Spleen (tissue), 11 donors: ENCODE measurements at regions not wholly inside any gene's neighbourhood (a gene's known extent, or its start where the extent isn't known, plus 50 kb on each side); places are given as distances from the start of the nearest gene placed in this dataset.

ENCODE experiments used
- DNase-seq: peaks from one replicate; pipeline ENCODE4 v3.0.0-alpha.2; 2020
- H3K27ac ChIP-seq, 8 donors: fragments of 200-600 bp; sonication (generic) in 7 of 8; 1 replicate in 4 of 8; 2 replicates in 4 of 8; pipeline versions ENCODE4 v1.5.0 to v1.8.0; 2016 to 2021; ENCODE audit warnings: inconsistent platforms in 4 of 8, mild to moderate bottlenecking in 4 of 8, moderate library complexity in 1 of 8
- H3K27me3 ChIP-seq, 7 donors: fragments of 200-600 bp; sonication (generic) in 6 of 7; replicated peaks in 1 of 7; 1 replicate in 4 of 7; 2 replicates in 3 of 7; pipeline versions ENCODE4 v1.5.0 to v1.8.0; 2016 to 2021; ENCODE audit warnings: inconsistent platforms in 3 of 7, mild to moderate bottlenecking in 1 of 7
- H3K36me3 ChIP-seq, 6 donors: fragments of 200-600 bp; sonication (generic) in 5 of 6; 1 replicate in 4 of 6; 2 replicates in 2 of 6; pipeline versions ENCODE4 v1.5.0 to v1.8.0; 2016 to 2021; ENCODE audit warnings: inconsistent platforms in 2 of 6
- H3K4me1 ChIP-seq, 6 donors: fragments of 200-600 bp; sonication (generic) in 5 of 6; 1 replicate in 3 of 6; 2 replicates in 3 of 6; pipeline versions ENCODE4 v1.5.0 to v1.8.0; 2016 to 2021; ENCODE audit warnings: inconsistent platforms in 3 of 6
- H3K4me3 ChIP-seq, 8 donors: fragments of 200-600 bp; sonication (generic) in 7 of 8; 1 replicate in 4 of 8; 2 replicates in 4 of 8; pipeline versions ENCODE4 v1.5.0 to v1.8.0; 2016 to 2021; ENCODE audit warnings: inconsistent platforms in 4 of 8, mild to moderate bottlenecking in 4 of 8, moderate library complexity in 2 of 8
- H3K9me3 ChIP-seq, 8 donors: fragments of 200-600 bp; sonication (generic) in 7 of 8; 1 replicate in 4 of 8; 2 replicates in 4 of 8; pipeline versions ENCODE4 v1.5.0 to v1.8.0; 2016 to 2021; ENCODE audit warnings: inconsistent platforms in 4 of 8
- CTCF ChIP-seq, 11 experiments: fragments of 200-600 bp in 7 of 11; fragments of 450-650 bp in 4 of 11; sonication (generic) in 4 of 11; IDR thresholded peaks in 8 of 11; conservative IDR thresholded peaks in 3 of 11; 1 replicate in 7 of 11; 2 replicates in 4 of 11; pipeline versions ENCODE4 v1.4.0 to v1.8.0; 2016 to 2021; ENCODE audit warnings: antibody characterized with exemption in 11 of 11, inconsistent platforms in 4 of 11, mild to moderate bottlenecking in 1 of 11
- POLR2A ChIP-seq, 3 donors: fragments of 450-650 bp; IDR thresholded peaks; one replicate each; pipeline ENCODE4 v1.5.1; 2017; ENCODE audit warnings: antibody characterized with exemption in 3 of 3, mild to moderate bottlenecking in 1 of 3
- POLR2AphosphoS5 ChIP-seq, 3 donors: sonication (generic); formaldehyde crosslinking; IDR thresholded peaks; one replicate each; pipeline ENCODE4 v1.5.1; 2017; ENCODE audit warnings: antibody characterized with exemption in 3 of 3
- WGBS, 5 donors: extraction: QIAGEN DNeasy Blood & Tissue Kit in 3 of 5; methylation state at CpG; one replicate each; pipeline versions ENCODE4 v1.1.5 to v1.1.7; 2013 to 2018; 5-methylcytosine and 5-hydroxymethylcytosine counted together
- intact Hi-C: fragments of 100-400 bp; cut with DNase I; formaldehyde crosslinking; loops from one replicate; pipeline ENCODE4 v1.15.0; 2023; ENCODE audit warnings: low total_unique reads
- donor health status: healthy with polysubstance abuse.
- donor health status: DM: no; HTN: no; CAD: no; lungs with moderate emphysema.
- donor health status: DM: no; HTN: no; CAD: no.
- donor health status: Bipolar disorder and iron deficiency.
- donor health status: healthy.
- donor health status: DM: no; HTN: no; CAD: no.
- donor health status: DM: yes; HTN: yes; CAD: no.

DNA sequence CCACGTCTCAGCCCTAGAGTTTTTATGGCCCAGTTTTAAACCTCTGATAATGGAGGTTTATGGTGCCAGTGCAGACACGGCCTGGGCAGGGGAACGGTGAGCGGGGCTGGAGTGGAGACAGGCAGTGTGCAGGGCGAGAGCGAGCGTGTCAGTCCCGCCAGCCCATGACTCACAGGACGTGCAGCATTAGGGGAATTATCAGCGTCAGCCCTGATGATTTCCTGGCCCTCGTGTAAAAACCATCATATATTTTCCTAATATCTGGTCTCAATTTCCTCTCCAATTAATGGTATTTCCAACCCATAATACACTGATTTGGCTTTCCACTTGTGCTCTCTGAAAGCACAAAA is 104.6 kb upstream of the VSTM2B start:
- H3K9me3 ChIP-seq, result peaks cover 0 to 7% (median 0%) of the 10 kb centered on the region in 8 donors
- no peak overlapping the region for H3K27ac ChIP-seq
- H3K4me3 ChIP-seq, result no peak overlapping the region
- H3K27me3 ChIP-seq, result peaks cover 0 to 6% (median 0%) of the 10 kb centered on the region in 7 donors
- WGBS, 5 donors, result 50 to 64% (median 51%) methylated on average over 11 of the region's 11 CpGs
- intact Hi-C loops, result no loop called here
- H3K36me3 ChIP-seq, result no peaks in the 10 kb centered on the region
- no peak for DNase-seq
- no peak for TF ChIP-seq CTCF (IDR thresholded peaks at IDR 0.05 in 8 of 11, conservative IDR thresholded peaks at IDR 0.05 in 3 of 11)
- TF ChIP-seq POLR2AphosphoS5 (IDR thresholded peaks at IDR 0.05), result no peak
- no peak for TF ChIP-seq POLR2A (IDR thresholded peaks at IDR 0.05)
- H3K4me1 ChIP-seq, result no peaks in the 10 kb centered on the region

DNA sequence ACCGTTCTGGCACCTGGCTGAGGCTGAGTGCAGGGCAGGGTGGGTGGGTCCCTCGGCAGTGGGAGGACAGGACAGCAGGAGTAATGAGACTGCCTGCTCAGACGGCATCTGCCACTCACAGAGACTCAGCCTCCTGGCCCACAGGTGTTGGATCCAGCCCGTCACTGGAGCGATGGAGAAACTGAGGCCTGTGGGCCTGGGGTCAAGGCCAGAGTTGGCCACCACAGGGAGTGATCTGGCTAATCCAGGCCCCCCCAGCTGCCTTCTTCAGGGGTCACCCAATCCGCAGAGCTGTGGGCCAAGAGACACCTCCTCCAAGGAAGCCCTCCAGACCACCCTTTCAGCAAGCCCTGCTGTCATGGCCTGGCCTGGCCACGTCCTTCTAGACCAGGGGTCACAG is 103.7 kb upstream of the VSTM2B start:
- Histone ChIP-seq H3K4me1 (no peaks in the 10 kb centered on the region), H3K27ac (no peak overlapping the region), H3K4me3 (no peak overlapping the region), H3K27me3 (peaks cover 0 to 6% (median 0%) of the 10 kb centered on the region in 7 donors), H3K9me3 (peaks cover 0 to 7% (median 0%) of the 10 kb centered on the region in 8 donors), H3K36me3 (no peaks in the 10 kb centered on the region)
- intact Hi-C loops, result no loop called here
- no peak for TF ChIP-seq CTCF (IDR thresholded peaks at IDR 0.05 in 8 of 11, conservative IDR thresholded peaks at IDR 0.05 in 3 of 11)
- TF ChIP-seq POLR2AphosphoS5 (IDR thresholded peaks at IDR 0.05), result no peak
- DNase-seq, result no peak
- WGBS, 5 donors, result 60 to 79% (median 65%) methylated on average over 7 of the region's 7 CpGs

DNA sequence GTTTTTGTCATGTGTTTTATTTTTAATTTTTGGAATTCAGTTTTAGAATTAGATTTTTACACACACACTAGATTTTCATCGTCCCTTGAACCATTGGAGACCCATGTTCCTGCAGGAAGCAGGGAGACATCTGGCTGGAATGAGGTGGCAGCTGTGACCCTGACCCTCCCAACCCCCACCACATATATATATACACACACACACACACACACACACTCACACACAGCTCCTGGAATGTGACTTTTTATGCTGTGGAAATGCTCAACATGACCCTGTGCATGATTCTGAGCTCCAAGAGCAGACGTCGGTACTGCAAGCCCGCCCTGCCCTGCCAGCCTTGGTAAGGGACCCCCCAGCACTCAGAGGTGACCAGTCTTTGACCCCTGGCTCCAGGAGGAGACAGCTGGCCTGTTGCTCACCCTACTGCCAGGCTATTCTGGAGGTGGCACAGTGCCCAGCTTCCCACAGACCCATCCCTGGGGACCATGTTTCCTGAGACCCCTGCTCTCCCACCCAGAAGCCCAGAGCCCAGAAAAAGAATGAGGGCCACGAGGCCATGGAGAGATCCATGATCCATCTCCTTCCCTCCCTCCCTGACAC is 103.2 kb upstream of the VSTM2B start:
- H3K27me3 ChIP-seq, result peaks cover 0 to 6% (median 0%) of the 10 kb centered on the region in 7 donors
- no peaks in the 10 kb centered on the region for H3K36me3 ChIP-seq
- TF ChIP-seq POLR2A (IDR thresholded peaks at IDR 0.05) (no peak), CTCF (IDR thresholded peaks at IDR 0.05 in 8 of 11, conservative IDR thresholded peaks at IDR 0.05 in 3 of 11) (no peak), POLR2AphosphoS5 (IDR thresholded peaks at IDR 0.05) (no peak)
- intact Hi-C loops, result no loop called here
- H3K27ac ChIP-seq, result no peak overlapping the region
- no peaks in the 10 kb centered on the region for H3K4me1 ChIP-seq
- peaks cover 0 to 7% (median 0%) of the 10 kb centered on the region in 8 donors for H3K9me3 ChIP-seq
- DNase-seq, result no peak
- no peak overlapping the region for H3K4me3 ChIP-seq
- WGBS, 5 donors, result 37 to 70% (median 57%) methylated on average over 2 to 5 of the region's 5 CpGs

DNA sequence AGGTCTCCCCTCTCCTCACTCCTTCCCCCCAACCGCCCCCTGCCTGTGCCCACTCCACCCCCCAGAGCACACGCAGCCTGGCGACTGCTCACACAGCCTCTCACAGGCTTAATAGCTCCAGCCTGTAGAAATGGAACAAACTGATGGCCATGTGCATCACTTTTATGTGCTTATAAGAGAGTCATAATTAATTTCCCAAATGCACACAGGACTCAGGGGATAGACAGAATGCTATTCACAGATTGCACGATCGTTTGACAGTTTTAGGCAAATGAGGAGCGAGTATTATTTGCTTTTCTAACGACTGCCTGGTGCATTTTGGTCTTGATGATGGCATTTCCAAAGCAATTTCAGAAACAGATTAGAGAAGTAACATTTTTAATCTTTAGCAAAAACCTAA is 97.7 kb upstream of the VSTM2B start:
- Histone ChIP-seq H3K27ac (no peak overlapping the region), H3K4me1 (no peaks in the 10 kb centered on the region), H3K9me3 (peaks cover 0 to 7% (median 0%) of the 10 kb centered on the region in 8 donors), H3K27me3 (peaks cover 0 to 20% (median 0%) of the 10 kb centered on the region in 7 donors), H3K4me3 (no peak overlapping the region), H3K36me3 (no peaks in the 10 kb centered on the region)
- intact Hi-C loops, result no loop called here
- WGBS, 5 donors, result 71 to 78% (median 75%) methylated on average over 7 of the region's 7 CpGs
- TF ChIP-seq POLR2A (IDR thresholded peaks at IDR 0.05) (no peak), POLR2AphosphoS5 (IDR thresholded peaks at IDR 0.05) (no peak), CTCF (IDR thresholded peaks at IDR 0.05 in 8 of 11, conservative IDR thresholded peaks at IDR 0.05 in 3 of 11) (no peak)
- no peak for DNase-seq
